Smooth muscle cell (in vitro differentiated cells): ENCODE measurements at regions not wholly inside any gene's neighbourhood (a gene's known extent, or its start where the extent isn't known, plus 50 kb on each side); places are given as distances from the start of the nearest gene placed in this dataset.
"Not testable (repeated sequence)": the region's sequence is repeated elsewhere in the genome, so short reads cannot be mapped to it uniquely, and the experiment has no call there.

ENCODE experiments used
- DNase-seq: peaks from one replicate; lab custom pipeline; 2025; ENCODE audit not compliant: unreplicated experiment; lab: John Stamatoyannopoulos, UW
- H2AFZ ChIP-seq: fragments of 200-600 bp; sonication (generic); 2 replicates; pipeline ENCODE4 v1.6.0; 2016; ENCODE audit warnings: antibody characterized with exemption, low read depth, mild to moderate bottlenecking
- H3F3A ChIP-seq: fragments of 200-600 bp; sonication (generic); 2 replicates; pipeline ENCODE4 v1.6.0; 2017; ENCODE audit warnings: antibody characterized with exemption, low read depth
- H3K27ac ChIP-seq: fragments of 200-600 bp; sonication (generic); 2 replicates; pipeline ENCODE4 v1.5.1; 2016; ENCODE audit warnings: low read depth, mild to moderate bottlenecking
- H3K27me3 ChIP-seq: fragments of 200-600 bp; sonication (generic); 2 replicates; pipeline ENCODE4 v1.6.1; 2016; ENCODE audit warnings: low read depth, mild to moderate bottlenecking
- H3K36me3 ChIP-seq: fragments of 200-600 bp; sonication (generic); 2 replicates; pipeline ENCODE4 v1.5.1; 2016; ENCODE audit warnings: low read depth
- H3K4me1 ChIP-seq: fragments of 200-600 bp; sonication (generic); 2 replicates; pipeline ENCODE4 v1.5.1; 2016; ENCODE audit warnings: low read depth
- H3K4me2 ChIP-seq: fragments of 200-600 bp; sonication (generic); 2 replicates; pipeline ENCODE4 v1.6.0; 2016; ENCODE audit warnings: mild to moderate bottlenecking
- H3K4me3 ChIP-seq: fragments of 200-600 bp; sonication (generic); 2 replicates; pipeline ENCODE4 v1.5.1; 2016; ENCODE audit warnings: mild to moderate bottlenecking
- H3K79me2 ChIP-seq: fragments of 200-600 bp; sonication (generic); 2 replicates; pipeline ENCODE4 v1.6.0; 2016; ENCODE audit warnings: low read depth, mild to moderate bottlenecking
- H3K9ac ChIP-seq: fragments of 200-600 bp; sonication (generic); 2 replicates; pipeline ENCODE4 v1.6.0; 2016; ENCODE audit warnings: low read depth
- H3K9me3 ChIP-seq: fragments of 200-600 bp; sonication (generic); replicated peaks from 2 replicates; pipeline ENCODE4 v1.5.1; 2016; ENCODE audit warnings: low read depth
- H4K20me1 ChIP-seq: fragments of 200-600 bp; sonication (generic); 2 replicates; pipeline ENCODE4 v1.6.0; 2016; ENCODE audit warnings: low read depth
- WGBS: methylation state at CpG from one replicate; pipeline ENCODE4 v1.1.7; 2016; ENCODE audit warnings: low lambda C conversion rate; 5-methylcytosine and 5-hydroxymethylcytosine counted together
- TF ChIP-seq, protein P1 (sequence below): fragments of 200-600 bp; sonication (generic); IDR thresholded peaks from 2 replicates; pipeline ENCODE4 v1.5.1; 2017; ENCODE audit warnings: borderline replicate concordance, mild to moderate bottlenecking, antibody characterized with exemption; ENCODE audit not compliant: insufficient read depth, poor library complexity, severe bottlenecking

- peaks cover 38% of the 10 kb centered on the region for H3K27me3 ChIP-seq
- TF ChIP-seq, protein P1, sequence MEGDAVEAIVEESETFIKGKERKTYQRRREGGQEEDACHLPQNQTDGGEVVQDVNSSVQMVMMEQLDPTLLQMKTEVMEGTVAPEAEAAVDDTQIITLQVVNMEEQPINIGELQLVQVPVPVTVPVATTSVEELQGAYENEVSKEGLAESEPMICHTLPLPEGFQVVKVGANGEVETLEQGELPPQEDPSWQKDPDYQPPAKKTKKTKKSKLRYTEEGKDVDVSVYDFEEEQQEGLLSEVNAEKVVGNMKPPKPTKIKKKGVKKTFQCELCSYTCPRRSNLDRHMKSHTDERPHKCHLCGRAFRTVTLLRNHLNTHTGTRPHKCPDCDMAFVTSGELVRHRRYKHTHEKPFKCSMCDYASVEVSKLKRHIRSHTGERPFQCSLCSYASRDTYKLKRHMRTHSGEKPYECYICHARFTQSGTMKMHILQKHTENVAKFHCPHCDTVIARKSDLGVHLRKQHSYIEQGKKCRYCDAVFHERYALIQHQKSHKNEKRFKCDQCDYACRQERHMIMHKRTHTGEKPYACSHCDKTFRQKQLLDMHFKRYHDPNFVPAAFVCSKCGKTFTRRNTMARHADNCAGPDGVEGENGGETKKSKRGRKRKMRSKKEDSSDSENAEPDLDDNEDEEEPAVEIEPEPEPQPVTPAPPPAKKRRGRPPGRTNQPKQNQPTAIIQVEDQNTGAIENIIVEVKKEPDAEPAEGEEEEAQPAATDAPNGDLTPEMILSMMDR = no peak
- H3K4me2 ChIP-seq = no peak overlapping the region
- no peaks in the 10 kb centered on the region for H3K79me2 ChIP-seq
- WGBS = 54% methylated on average over 3 of the region's 3 CpGs
- H3K9ac ChIP-seq = no peak overlapping the region
- H3K4me3 ChIP-seq = no peak overlapping the region
- DNase-seq = no peak
- H3K27ac ChIP-seq = no peak overlapping the region
- no peaks in the 10 kb centered on the region for H3K4me1 ChIP-seq
- no peaks in the 10 kb centered on the region for H3K36me3 ChIP-seq
- H2AFZ ChIP-seq = no peak overlapping the region
- no peaks in the 10 kb centered on the region for H3F3A ChIP-seq
- H4K20me1 ChIP-seq = no peaks in the 10 kb centered on the region
- no peaks in the 10 kb centered on the region for H3K9me3 ChIP-seq
Observed at GRCh38 chr10:9140373-9140772, 1085.9 kb downstream of the GATA3 start.

- Histone ChIP-seq H3K27me3 (peaks cover 61% of the 10 kb centered on the region), H4K20me1 (no peaks in the 10 kb centered on the region), H2AFZ (no peak overlapping the region), H3K9ac (no peak overlapping the region), H3K4me2 (no peak overlapping the region), H3F3A (no peaks in the 10 kb centered on the region), H3K79me2 (no peaks in the 10 kb centered on the region), H3K27ac (no peak overlapping the region), H3K4me1 (no peaks in the 10 kb centered on the region), H3K9me3 (no peaks in the 10 kb centered on the region), H3K4me3 (no peak overlapping the region), H3K36me3 (no peaks in the 10 kb centered on the region)
- 91% methylated on average over 6 of the region's 6 CpGs for WGBS
- DNase-seq = no peak
- TF ChIP-seq, protein P1 = no peak
Observed at GRCh38 chr10:9147475-9147874, 1093.0 kb downstream of the GATA3 start.

DNA sequence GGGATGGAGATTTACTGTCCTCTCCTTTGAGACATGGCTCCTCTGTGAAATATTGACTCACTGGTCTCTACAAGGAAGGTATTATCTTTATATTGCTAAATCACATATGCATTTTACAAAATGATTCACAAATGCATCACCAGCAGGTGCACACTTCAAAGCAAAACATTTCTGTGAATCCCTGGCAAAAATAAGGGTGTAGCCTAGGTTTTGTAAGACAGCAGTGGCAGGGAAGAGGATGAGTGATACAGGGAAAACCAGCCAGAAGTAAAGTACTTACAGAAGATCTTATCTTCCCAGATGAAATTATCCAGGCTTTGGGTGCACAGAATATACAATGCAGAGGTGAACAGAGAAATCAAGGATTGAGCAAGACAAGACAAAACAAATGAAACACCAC, 1094.6 kb downstream of the GATA3 start:
- no peaks in the 10 kb centered on the region for H3K36me3 ChIP-seq
- DNase-seq = no peak
- no peak overlapping the region for H2AFZ ChIP-seq
- H3K4me1 ChIP-seq = no peaks in the 10 kb centered on the region
- no peaks in the 10 kb centered on the region for H3F3A ChIP-seq
- H3K27me3 ChIP-seq = peaks cover 46% of the 10 kb centered on the region
- H3K4me2 ChIP-seq = no peak overlapping the region
- H4K20me1 ChIP-seq = no peaks in the 10 kb centered on the region
- H3K27ac ChIP-seq = no peak overlapping the region
- no peak overlapping the region for H3K4me3 ChIP-seq
- no peaks in the 10 kb centered on the region for H3K9me3 ChIP-seq
- TF ChIP-seq, protein P1 = no peak
- H3K79me2 ChIP-seq = no peaks in the 10 kb centered on the region
- no peak overlapping the region for H3K9ac ChIP-seq

DNA sequence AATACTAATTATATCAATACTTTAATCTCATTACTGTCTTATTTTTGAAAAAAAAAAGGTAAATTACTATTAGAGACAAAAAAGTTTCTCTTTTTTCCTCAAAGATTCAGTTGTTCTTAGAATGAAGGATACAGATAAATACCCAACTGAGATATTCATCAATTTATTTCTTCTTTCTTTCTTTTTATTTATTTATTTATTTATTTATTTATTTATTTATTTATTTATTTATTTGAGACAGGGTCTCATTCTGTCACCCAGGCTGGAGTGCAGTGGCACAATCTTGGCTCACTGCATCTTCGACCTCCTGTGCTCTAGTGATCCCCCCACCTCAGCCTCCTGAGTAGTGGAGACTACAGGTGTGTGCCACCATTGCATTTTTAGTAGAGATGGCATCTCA, 1098.6 kb downstream of the GATA3 start:
- not testable (repeated sequence) for H3F3A ChIP-seq, H3K36me3 ChIP-seq, H3K4me2 ChIP-seq, DNase-seq, H3K4me3 ChIP-seq, H3K9ac ChIP-seq, H3K27ac ChIP-seq, H2AFZ ChIP-seq, H3K79me2 ChIP-seq, H4K20me1 ChIP-seq, H3K4me1 ChIP-seq, H3K9me3 ChIP-seq
- WGBS = 81% methylated on average over 1 of the region's 1 CpG
- peaks cover 29% of the 10 kb centered on the region for H3K27me3 ChIP-seq
